ENCODE measurements at regions not wholly inside any gene's neighbourhood (a gene's known extent, or its start where the extent isn't known, plus 50 kb on each side); places are given as distances from the start of the nearest gene placed in this dataset.

DNA sequence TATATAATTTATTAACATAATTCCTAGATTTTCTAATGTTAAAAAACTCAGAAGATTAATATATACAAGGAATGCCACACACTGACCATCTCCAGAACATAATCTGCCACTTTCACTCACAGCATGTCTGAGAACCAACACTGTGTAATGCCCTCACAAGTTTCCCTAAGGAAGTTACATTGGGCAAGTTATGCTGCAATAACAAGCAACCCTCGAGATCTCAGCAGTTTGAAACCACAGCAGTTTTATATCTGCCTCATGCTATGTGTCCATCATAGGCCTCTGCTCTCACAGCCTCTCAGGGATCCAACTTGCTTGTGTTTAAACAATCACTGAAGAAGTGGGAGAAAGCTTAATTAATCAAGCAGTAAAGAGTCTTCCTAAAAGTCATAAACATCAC lies 250.0 kb upstream of the SLC7A11 start:
- Mint-ChIP-seq H3K9me3 (peaks cover 9% of the 10 kb centered on the region), H3K36me3 (no peaks in the 10 kb centered on the region), H3K4me3 (no peak overlapping the region), H3K27ac (no peak overlapping the region), H3K27me3 (peaks cover 2% of the 10 kb centered on the region), H3K4me1 (ENCODE audit: unreplicated experiment) (peaks cover 3% of the 10 kb centered on the region)
- TF ChIP-seq, protein P1, sequence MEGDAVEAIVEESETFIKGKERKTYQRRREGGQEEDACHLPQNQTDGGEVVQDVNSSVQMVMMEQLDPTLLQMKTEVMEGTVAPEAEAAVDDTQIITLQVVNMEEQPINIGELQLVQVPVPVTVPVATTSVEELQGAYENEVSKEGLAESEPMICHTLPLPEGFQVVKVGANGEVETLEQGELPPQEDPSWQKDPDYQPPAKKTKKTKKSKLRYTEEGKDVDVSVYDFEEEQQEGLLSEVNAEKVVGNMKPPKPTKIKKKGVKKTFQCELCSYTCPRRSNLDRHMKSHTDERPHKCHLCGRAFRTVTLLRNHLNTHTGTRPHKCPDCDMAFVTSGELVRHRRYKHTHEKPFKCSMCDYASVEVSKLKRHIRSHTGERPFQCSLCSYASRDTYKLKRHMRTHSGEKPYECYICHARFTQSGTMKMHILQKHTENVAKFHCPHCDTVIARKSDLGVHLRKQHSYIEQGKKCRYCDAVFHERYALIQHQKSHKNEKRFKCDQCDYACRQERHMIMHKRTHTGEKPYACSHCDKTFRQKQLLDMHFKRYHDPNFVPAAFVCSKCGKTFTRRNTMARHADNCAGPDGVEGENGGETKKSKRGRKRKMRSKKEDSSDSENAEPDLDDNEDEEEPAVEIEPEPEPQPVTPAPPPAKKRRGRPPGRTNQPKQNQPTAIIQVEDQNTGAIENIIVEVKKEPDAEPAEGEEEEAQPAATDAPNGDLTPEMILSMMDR (conservative IDR thresholded peaks at IDR 0.05): no peak
- no peak for DNase-seq (ENCODE audit: extremely low spot score, unreplicated experiment)

GRCh38 chr4:138488533-138488932 lies 246.4 kb upstream of the SLC7A11 start:
- TF ChIP-seq, protein P1 (conservative IDR thresholded peaks at IDR 0.05): no peak
- Mint-ChIP-seq H3K4me3 (no peak overlapping the region), H3K9me3 (peaks cover 9% of the 10 kb centered on the region), H3K4me1 (ENCODE audit: unreplicated experiment) (no peaks in the 10 kb centered on the region), H3K36me3 (no peaks in the 10 kb centered on the region), H3K27ac (no peak overlapping the region), H3K27me3 (no peaks in the 10 kb centered on the region)
- DNase-seq (ENCODE audit: extremely low spot score, unreplicated experiment): no peak

DNA sequence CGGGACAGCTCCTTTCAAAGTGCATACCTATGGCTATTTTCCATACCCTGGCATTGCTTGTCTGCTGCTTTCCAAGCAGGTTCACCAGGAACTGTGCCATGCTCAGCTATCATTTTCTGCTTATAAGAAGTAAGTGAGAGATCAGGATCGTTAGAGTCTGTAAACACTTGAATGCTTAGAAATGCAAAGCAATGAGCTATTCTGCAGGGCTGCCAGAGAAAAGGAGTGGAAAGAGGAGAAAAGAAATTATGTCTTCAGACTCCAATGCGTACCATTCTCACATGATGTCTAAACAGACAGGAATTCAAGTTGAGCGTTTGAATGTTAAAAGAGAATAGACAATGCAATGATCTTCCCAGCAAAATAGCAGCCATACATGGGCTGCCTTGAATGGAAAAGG lies 245.5 kb upstream of the SLC7A11 start:
- H3K27ac Mint-ChIP-seq: no peak overlapping the region
- no peaks in the 10 kb centered on the region for H3K4me1 Mint-ChIP-seq (ENCODE audit: unreplicated experiment)
- H3K9me3 Mint-ChIP-seq: peaks cover 6% of the 10 kb centered on the region
- DNase-seq (ENCODE audit: extremely low spot score, unreplicated experiment): no peak
- H3K4me3 Mint-ChIP-seq: no peak overlapping the region
- TF ChIP-seq, protein P1 (conservative IDR thresholded peaks at IDR 0.05): no peak
- no peaks in the 10 kb centered on the region for H3K36me3 Mint-ChIP-seq
- no peaks in the 10 kb centered on the region for H3K27me3 Mint-ChIP-seq

DNA sequence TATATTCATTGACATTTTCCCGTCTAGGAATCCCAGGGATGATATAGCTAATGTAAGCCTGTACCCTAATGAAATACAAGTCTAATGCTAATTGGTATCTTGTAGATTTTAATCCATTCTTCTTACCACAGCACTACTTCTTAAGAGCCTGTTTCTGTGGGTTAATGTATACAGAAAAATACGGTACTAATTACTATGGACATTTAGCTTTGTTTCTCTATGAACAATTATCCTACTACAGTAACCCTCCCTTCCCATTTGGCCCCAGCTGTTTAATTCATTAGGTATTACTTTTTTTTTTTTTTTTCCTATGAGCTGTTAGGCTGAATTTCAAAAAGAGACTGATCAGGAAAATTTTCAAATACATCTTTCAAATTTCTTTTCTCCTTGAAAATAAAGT lies 245.1 kb upstream of the SLC7A11 start:
- Mint-ChIP-seq H3K27me3 (no peaks in the 10 kb centered on the region), H3K4me1 (ENCODE audit: unreplicated experiment) (no peaks in the 10 kb centered on the region), H3K36me3 (no peaks in the 10 kb centered on the region), H3K27ac (no peak overlapping the region), H3K9me3 (peaks cover 2% of the 10 kb centered on the region), H3K4me3 (no peak overlapping the region)
- TF ChIP-seq, protein P1 (conservative IDR thresholded peaks at IDR 0.05): no peak
- no peak for DNase-seq (ENCODE audit: extremely low spot score, unreplicated experiment)

DNA sequence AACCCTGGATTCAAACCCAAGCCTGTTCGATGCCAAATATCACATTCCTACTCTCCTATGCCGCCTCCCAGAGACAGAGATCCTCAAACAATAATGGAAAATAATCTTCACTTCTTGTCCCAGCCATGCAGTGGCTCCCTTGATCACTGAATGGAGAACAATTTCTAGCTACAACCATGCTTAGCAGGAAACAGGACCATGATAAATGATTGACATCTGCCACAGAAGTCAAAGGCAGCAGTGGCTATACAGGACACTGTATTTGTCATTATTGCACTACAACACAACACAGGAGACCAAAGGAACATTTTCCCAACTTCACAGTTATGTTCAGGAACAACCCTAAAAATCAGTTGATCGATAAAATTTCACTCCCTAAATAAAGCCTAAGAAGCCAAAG lies 243.3 kb upstream of the SLC7A11 start:
- Mint-ChIP-seq H3K27ac (no peak overlapping the region), H3K4me3 (no peak overlapping the region), H3K9me3 (peaks cover 9% of the 10 kb centered on the region), H3K36me3 (no peaks in the 10 kb centered on the region), H3K4me1 (ENCODE audit: unreplicated experiment) (no peaks in the 10 kb centered on the region), H3K27me3 (no peaks in the 10 kb centered on the region)
- DNase-seq (ENCODE audit: extremely low spot score, unreplicated experiment): no peak
- TF ChIP-seq, protein P1 (conservative IDR thresholded peaks at IDR 0.05): no peak

GRCh38 chr4:138475116-138475515 lies 233.0 kb upstream of the SLC7A11 start:
- no peak overlapping the region for H3K4me3 Mint-ChIP-seq

More at GRCh38 chr4:138475116-138475515, 233.0 kb upstream of the SLC7A11 start:
- Mint-ChIP-seq H3K27me3 (no peaks in the 10 kb centered on the region), H3K9me3 (peaks cover 7% of the 10 kb centered on the region), H3K27ac (no peak overlapping the region), H3K36me3 (no peaks in the 10 kb centered on the region), H3K4me1 (ENCODE audit: unreplicated experiment) (no peaks in the 10 kb centered on the region)
- DNase-seq (ENCODE audit: extremely low spot score, unreplicated experiment): no peak
- TF ChIP-seq, protein P1 (conservative IDR thresholded peaks at IDR 0.05): no peak

Data from type B pancreatic cell (in vitro differentiated cells).